NCI-H524 treated with DMSO at 0.1 percent for 48 hours (cell line): ENCODE measurements at regions not wholly inside any gene's neighbourhood (a gene's known extent, or its start where the extent isn't known, plus 50 kb on each side); places are given as distances from the start of the nearest gene placed in this dataset.
"Not testable (repeated sequence)": the region's sequence is repeated elsewhere in the genome, so short reads cannot be mapped to it uniquely, and the experiment has no call there.

Source experiments
- DNase-seq: peaks from one replicate; lab custom pipeline; 2025; lab: John Stamatoyannopoulos, UW

DNA sequence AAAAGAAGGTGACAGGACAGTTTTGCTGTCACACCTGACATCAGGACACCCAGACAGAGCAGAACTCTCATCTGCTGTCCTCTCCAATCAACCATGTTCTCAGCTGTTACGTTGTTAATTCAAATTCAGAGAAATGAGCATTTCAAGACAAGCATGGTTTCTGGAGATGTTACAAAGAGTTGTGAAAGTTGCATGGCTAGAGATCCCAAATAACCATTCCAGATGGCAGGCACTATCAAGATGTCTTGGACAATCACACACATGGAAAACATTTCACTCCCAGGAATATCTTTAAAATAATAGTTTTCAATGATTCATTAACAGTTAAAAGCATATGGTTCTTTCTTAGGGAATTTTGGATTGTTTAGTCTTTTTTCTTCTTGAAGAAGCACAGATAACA, 533.1 kb downstream of the AGTPBP1 start:
- no peak for DNase-seq

DNA sequence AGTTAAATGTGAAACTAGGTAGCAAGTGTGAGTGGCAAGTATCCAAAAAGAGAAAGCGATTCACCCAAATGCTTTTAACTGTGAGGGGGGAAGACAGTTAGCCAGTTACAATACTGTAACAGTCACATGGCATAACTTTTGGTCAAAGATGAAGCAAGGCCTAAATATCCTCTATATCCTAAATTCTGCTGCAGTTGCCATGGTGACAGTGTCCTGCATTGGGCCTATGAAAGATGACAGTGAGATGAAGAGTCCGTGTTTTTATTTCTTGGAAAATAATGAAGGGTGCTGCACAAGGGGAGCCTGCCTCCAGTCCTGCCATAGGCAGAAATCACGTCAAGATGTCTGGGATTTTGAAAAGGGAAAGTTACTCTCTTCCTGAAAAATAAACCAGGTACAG, 534.6 kb downstream of the NTRK2 start:
- no peak for DNase-seq

DNA sequence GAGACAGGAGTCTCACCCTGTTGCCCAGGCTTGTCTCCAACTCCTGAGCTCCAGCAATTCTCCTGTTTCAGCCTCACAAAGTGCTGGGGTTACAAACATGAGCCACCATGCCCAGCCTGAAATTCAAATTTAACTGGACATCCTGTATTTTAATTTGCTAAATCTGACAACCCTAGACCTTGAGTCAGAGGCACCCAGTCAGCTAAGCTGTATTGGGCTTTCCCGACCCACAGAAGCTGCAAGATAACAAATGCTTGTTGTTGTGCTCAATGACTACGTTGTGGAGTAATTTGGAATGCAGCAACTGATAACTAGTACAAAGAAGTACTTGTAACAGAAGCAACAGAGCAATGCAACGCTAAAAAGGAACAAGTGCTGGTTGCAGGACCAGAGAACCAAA, 533.1 kb downstream of the NTRK2 start:
- no peak for DNase-seq

DNA sequence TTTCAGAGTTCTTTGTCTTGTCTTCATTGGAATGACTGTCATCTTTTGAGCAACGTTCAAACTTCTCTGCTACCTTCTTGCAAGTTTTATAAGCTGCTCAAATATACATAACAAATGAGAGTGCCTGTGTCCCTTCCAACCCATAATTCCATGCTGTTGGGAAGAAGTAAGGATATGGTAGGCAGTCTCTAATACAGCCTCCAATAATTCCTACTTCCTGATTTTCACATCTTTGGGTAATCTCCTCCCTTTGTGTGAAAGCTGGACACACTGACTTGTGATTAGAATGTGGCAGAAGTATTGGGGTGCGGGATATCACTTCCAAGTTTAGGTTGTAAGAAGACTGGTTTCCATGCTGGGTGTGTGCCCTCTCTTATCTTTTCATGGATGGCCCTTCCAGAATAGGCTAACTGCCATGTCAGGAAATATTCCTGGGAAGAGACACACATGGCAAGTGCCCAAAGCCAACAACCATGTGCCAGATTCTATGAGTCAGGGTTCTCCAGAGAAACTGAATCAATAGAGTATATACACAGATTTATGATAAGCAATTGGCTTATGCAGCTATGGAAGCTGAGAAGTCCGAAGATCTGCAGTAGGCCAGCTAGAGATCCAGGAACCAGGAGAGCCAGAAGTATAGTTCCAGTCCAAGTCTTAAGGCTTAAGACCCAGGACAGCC, 531.3 kb downstream of the NTRK2 start:
- no peak for DNase-seq

DNA sequence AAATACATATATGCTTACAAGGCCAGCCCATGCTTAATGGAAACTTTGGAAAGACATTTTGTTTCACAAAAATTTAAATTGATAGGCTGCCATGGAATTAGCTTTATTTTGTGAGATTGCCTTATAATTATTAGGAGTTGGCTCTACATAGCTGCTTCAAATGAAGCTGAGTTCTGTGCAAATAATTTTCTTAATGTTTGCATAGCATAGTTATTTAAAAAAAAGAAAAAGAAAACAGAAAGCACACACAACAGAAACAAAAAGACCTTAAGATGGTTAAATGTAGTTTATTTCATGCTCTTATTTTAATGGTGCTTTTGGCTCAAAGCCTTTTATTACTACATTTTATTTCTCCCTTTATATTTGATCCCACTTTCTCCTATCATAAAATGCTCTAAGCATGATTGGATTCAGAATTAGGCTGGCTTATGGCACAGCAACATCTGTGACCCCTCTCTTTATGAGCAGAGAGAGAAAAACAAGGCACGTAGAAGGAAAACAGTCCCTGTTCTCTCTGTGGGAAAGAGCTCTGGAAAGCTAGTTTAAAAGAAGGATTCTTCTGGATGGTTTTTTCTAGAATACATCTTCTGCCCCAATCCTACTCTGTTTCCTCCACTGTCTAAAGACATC, 530.5 kb downstream of the NTRK2 start:
- DNase-seq, result no peak

DNA sequence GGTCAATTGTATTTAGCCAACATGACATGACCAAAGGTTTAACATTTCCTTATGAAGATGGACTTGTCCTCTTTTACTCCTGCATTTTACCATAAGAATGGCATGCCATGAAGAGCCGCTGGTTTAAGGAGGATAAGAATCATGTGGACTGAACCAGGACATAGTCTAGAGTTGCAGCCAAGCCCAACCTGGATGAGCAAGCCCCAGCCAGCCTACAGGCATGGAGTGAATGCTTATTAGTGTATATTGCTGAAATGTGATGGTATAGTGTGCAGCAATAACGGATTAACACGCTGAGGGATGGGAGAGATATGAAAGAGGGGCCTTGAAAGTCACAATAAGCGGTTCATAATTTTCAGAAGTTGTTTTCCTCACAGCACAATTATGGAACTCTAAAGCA, 523.2 kb downstream of the NTRK2 start:
- no peak for DNase-seq

DNA sequence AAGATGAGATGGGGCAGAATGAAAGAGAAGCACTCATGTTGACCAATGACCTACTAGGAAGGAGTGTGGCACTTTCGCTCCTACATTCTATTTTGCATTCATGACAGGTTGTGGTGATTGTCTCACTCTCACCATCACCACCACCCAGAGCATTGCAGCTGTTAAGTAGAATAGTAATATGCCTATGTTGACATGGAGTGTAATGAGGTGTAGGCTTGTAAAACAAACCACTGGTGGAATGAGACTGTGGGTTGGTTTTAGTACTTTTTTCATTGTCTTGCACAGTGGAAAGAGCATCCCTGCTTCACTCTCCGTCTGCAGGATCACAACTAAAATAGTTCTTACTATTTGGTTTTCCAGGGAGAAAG, 516.7 kb downstream of the NTRK2 start:
- DNase-seq, result no peak

DNA sequence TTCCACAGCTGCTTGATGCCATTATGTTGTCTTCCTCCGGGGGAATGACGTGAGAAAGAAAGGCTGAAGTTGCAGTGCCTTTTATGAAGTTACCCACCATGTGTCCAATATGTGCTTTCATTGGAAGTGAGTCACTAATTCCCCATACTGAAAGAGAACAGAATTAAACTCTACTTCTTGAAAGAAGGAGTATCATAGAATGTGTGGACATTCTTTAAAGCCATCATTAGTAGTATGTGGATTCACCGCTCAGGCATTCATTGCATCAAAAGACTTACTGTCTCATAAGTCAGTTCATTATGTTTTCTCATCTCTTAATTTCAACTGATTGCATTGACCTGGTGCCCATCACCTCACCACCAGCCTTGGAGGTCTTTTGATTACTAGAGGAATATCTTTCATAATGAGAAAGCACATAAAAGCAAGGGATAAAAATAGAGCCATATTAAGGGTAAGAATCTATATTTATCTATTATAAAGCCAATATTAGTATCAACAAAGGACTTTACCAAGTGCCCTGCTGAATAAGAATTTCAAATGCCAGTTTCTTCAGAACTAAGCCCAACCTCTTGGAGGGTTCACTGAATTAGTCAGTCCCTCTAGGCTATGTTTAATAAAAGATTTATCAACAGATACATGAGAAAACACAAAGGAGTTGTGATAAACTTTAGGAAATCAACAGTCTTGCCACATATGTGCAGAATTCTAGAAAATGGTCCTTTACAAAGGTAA, 516.1 kb downstream of the NTRK2 start:
- DNase-seq, result no peak

DNA sequence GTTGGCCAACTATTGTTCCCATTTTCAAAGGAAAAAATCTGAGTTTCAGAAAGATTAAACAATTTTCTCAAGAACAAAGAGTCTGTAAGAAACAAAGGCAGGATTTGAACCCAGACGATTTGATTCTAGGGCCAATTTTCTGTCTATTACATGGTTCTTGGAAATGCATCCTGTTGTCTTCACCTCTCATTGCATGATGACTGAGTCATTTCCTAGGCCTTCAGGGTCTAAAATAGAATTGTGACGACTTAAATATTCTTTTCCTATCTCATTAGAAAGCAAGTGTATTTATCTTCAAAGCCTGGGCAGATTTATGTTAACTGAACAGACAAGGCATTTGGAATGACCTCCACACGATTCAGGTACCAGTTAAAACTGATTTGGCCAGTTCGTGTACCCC, 512.9 kb downstream of the NTRK2 start:
- DNase-seq, result no peak

DNA sequence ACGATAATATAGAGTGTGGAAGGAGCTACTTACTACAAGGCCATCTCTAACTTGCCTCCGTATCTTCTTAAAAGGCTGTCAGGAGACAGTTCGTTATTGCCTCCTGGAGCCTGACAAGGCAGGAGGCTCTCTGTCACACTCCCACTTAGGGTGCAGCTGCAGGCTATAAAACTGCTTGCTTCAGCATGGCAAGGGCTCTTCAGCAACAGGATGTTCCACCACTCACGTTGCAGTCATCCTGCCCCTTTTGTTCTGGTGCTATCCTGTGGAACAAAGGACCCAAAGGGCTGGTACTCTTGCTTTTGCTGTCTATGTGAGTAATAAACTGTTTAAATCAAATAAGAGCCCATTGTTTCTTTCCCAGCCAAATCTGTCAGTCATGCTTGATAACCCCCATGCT, 508.9 kb downstream of the NTRK2 start:
- DNase-seq, result no peak

DNA sequence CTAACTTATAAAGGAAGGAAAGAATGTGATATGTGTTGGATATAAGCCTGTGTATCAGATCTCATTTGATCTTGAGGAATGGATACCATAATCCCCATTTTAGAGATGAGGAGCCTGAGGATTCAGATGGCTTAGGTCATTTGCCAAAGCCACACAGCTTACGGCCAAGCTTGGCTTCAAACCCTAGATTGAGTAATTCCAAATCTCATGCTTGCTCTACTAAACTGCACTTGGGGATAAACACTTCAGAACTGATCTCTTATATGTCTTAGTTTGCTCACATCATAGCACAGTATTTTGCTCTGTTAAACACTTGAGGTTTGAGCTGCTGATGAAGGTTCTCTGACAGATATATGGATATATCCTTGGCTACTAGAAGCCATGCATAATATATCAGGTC, 504.4 kb downstream of the NTRK2 start:
- DNase-seq, result no peak

DNA sequence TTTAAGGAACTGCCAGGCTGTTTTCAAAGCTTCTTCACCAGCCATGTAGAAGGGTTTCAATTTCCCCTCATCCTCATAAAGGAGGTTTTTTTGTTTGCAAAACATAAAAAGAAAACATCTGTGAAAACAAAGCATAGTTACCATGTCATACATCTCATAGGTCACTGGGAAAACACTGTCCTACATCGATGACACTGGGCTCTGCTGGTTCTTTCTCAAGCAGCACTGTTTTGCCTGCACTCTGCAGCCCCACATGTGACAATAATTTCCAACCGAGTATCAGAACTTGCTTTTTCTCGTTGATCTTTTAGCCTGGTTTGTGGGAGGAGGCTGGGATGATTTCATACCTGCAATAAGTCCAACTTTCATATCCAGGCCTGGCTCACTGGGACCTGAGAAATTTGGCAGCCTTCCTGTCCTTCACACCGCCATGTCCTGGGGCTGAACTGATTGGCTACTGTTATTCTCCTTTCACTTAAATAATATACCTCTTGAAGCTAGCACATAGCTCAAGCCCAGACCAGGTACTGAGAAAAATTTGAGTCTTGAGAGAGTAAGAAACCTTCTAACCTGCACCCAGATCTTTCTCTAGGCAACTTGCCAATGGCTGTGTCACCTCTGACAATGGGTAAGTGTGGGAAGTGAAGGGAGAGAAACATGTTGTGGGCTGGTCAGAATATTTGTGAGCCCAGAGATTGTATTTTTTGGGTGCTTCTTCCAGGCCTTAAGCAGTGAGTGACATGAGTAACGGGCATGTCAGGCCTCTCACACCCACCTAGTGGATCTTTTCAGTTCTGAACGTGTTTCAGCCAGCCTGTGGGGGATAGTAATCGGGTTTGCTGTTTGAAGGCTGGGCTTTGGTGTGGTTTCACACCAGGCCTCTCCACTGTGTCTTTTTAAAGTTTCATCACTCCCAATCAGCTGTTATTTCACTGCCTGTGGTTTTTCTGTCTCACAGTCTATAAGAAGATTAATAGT, 502.8 kb downstream of the NTRK2 start:
- DNase-seq, result no peak

DNA sequence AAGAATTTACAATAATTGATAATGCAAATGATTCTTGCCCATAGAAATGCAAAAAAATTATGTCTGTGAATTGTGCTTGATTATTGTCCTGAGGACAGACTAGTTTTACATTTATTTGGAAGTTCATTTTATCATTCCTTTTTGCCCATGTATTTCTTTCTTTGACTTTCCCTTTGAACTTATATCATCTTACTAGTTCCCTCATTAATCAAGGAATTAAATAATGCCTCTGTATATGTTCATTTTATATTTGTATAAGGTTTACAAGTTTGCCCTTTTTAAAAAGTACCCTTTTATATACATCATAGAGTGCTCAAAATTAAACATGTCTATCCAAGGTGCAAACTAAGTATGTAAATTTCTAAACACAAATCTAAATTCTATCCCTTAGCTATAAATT, 501.6 kb downstream of the NTRK2 start:
- DNase-seq, result no peak

DNA sequence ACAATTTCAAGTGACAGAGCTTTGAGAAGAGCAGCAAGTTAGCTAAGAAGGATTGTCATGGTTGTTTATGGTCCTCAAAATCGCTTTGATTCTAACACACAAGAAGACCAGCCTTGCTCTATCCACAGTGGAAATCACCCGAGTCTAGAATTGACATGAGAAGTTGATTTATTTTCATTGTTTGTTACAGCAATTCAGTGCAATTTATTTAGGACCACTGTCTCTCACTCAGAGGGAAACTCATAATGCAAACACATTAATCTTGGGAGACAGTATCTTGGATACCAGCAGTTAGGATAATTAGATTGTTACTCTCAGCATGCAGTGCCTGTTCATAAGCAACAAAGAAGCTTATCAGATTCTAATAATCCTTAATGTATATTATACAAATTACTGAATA, 498.9 kb downstream of the NTRK2 start:
- no peak for DNase-seq

DNA sequence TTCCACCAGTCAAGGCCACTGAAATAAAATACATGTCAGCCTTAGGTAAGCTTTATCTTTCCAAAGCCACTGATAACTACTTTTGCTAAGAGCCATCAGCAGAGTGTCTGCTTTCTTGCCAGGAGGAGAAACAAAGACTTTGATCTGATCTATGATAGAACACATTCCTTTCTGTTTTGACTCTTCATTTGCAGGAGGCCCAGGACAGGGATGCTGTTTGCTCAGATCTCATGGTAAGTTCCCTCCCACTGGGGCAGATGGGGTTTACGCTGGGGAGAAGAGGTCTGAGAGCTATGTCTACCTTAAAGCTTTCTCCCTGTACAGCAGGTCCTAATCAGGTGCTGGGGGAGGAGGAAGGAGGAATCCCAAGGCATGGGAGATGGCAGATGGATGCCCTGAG, 497.6 kb downstream of the NTRK2 start:
- DNase-seq, result no peak

DNA sequence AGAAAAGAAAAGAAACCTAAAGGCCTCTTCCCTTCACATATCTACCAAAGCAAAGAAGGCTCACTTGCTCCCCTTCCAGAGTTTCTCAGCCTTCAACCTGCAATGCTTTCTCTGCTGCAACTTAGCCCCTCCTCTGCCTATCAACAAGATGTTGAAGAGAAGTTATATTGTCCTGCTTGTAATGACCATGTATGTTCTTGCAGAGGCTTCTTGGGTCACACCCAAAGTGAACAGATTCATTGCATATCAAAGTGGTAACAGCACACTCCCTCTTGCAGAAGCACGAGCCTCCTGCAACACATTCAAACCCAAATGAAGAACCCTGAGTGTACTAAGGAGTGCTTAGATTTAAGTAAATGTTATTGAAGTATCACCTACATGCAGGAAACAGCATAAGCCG, 494.3 kb downstream of the NTRK2 start:
- no peak for DNase-seq

DNA sequence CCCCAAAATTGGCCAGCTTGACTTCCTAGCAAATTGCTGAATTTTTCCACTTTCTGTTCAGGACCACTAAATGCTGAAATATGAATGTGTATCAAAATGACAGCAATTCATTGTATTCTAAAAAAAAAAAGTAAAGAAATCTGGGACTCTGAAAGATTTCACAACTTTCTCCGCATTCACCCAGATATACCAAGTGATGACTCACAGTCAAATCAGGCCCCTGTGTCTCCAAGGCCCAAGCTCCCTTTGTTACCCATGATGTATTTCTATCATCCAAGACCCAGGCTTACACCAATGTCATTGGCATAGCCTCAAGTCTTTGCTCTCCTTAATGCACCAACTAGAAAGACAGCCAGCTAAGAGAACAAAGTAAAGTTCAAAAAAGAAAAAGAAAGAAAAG, 493.9 kb downstream of the NTRK2 start:
- no peak for DNase-seq

DNA sequence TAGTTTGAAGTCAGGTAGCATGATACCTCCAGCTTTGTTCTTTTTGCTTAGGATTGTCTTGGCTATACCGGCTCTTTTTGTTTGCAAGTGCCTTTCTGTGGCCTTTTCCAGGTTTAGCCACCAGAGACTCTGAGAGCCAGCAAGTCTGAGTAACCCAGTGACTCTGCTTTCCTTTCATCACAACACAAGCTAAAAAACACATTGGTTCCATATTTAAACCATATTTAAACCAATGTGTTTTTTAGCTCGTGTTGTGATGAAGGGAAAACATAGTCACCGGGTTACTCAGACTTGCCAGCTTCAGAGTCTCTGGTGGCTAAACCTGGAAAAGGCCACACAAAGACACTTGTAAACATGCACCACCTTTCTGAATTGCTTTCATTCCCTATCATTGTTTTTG, 493.3 kb downstream of the NTRK2 start:
- no peak for DNase-seq

DNA sequence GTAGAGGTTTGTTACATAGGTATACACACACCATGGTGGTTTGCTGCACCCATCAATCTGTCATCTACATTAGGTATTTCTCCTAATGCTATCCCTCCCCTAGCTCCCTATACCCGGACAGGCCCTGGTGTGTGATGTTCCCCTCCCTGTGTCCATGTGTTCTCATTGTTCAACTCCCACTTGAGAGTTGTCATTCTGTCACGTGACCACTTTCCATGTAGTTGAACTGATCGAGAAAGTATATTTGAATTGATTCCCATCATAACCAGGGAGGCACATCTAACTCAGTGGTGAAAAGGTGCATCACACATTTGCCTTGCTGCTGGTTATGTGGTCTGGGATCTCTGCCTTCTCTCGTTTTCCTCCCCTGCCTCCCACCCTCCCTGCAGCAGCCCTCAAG, 491.4 kb downstream of the NTRK2 start:
- DNase-seq, result not testable (repeated sequence)

DNA sequence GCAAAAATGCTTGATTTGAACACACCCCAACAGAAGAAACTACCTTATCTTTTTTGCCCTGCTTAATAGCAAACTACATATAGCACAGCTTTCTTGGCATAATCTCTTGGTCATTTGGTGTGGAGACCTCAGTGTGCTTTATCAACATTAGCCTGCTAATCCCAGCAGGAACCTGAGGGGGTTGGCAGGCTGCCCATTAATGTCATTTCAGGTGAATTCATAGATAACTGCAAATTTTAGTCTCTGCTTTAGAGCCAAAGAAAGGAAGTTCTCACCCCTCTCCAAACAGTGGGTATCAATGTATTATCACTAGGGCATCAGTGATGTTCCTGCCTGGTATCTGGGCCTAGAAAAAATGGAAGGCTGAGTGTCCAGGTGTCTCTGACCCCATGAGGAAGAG, 489.0 kb downstream of the NTRK2 start:
- DNase-seq, result no peak

DNA sequence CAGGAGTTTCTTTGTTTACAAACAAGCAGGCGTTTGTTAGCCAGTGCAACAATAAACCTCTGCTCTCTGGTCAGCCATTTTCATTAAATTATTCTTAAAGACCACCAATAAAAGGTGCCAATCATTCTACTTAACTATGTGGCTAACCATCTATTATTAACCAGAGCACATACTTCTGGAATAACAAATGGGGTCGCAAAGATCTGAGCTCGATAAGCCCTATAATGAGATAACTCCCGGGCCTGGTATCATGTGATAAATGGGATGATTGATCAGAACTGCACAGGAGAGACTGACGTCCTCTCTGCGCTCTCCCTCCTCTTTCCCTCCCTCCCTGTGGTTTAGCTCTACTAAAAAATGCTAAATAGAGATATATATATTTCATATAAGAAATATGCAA, 488.2 kb downstream of the NTRK2 start:
- no peak for DNase-seq

DNA sequence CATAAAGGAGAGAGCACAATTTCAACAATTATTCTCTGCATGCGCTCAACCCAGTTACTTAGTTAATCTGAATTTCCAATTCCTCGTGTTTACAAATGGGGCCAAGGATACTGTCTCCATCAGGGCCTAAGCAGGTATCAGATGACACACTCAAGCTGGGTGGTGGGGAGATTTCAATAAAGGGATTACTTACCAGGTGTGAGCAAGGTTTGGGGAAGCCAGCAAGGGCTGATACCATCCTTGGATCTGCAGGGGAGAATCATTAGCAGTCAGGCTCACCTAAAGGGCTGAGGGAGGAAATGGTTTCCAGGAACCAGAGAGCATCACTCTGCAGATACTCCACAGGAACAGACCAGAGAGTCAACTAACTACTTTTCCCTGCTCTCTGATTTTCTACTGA, 487.1 kb downstream of the NTRK2 start:
- no peak for DNase-seq
